HG03097 (cell line): ENCODE measurements at regions not wholly inside any gene's neighbourhood (a gene's known extent, or its start where the extent isn't known, plus 50 kb on each side); places are given as distances from the start of the nearest gene placed in this dataset.
"Not testable (repeated sequence)": the region's sequence is repeated elsewhere in the genome, so short reads cannot be mapped to it uniquely, and the experiment has no call there.

ENCODE experiments used
- ATAC-seq: cut with Tn5 transposase; IDR thresholded peaks from one replicate; pipeline ENCODE4 v1.9.1; 2021; ENCODE audit not compliant: unreplicated experiment, low FRiP score

GRCh38 chr11:112533682-112534081 is 273.0 kb upstream of the PLET1 start:
- ATAC-seq: no peak

GRCh38 chr11:112534208-112534607 is 273.5 kb upstream of the PLET1 start:
- no peak for ATAC-seq

- no peak for ATAC-seq
Observed at GRCh38 chr11:112537026-112537425, 276.4 kb upstream of the PLET1 start.

- ATAC-seq: no peak
Observed at GRCh38 chr11:112537846-112538330, 277.2 kb upstream of the PLET1 start.

GRCh38 chr11:112538534-112539280 is 278.0 kb upstream of the PLET1 start:
- ATAC-seq: no peak

- not testable (repeated sequence) for ATAC-seq
Observed at GRCh38 chr11:112539281-112539555, 278.6 kb upstream of the PLET1 start.

GRCh38 chr11:112539741-112540140 is 279.1 kb upstream of the PLET1 start:
- ATAC-seq: no peak

GRCh38 chr11:112540261-112540660 is 279.6 kb upstream of the PLET1 start:
- ATAC-seq: no peak

- no peak for ATAC-seq
Observed at GRCh38 chr11:112541140-112542046, 280.7 kb upstream of the PLET1 start.

- ATAC-seq: no peak
Observed at GRCh38 chr11:112542479-112542878, 281.8 kb upstream of the PLET1 start.

GRCh38 chr11:112543390-112543789 is 282.7 kb upstream of the PLET1 start:
- ATAC-seq: no peak

- no peak for ATAC-seq
Observed at GRCh38 chr11:112548641-112549040, 288.0 kb upstream of the PLET1 start.

- ATAC-seq: no peak
Observed at GRCh38 chr11:112553205-112553731, 292.6 kb upstream of the PLET1 start.

- no peak for ATAC-seq
Observed at GRCh38 chr11:112554586-112554985, 293.9 kb upstream of the PLET1 start.

- ATAC-seq: no peak
Observed at GRCh38 chr11:112555491-112556364, 295.1 kb upstream of the PLET1 start.

- ATAC-seq: no peak
Observed at GRCh38 chr11:112558691-112559090, 298.0 kb upstream of the PLET1 start.

GRCh38 chr11:112563808-112564207 is 303.1 kb upstream of the PLET1 start:
- ATAC-seq: no peak

- ATAC-seq: no peak
Observed at GRCh38 chr11:112564228-112564955, 303.7 kb upstream of the PLET1 start.

- no peak for ATAC-seq
Observed at GRCh38 chr11:112565551-112565950, 304.9 kb upstream of the PLET1 start.

- ATAC-seq: no peak
Observed at GRCh38 chr11:112566124-112566523, 305.5 kb upstream of the PLET1 start.
